VCaP (cell line): ENCODE measurements at regions not wholly inside any gene's neighbourhood (a gene's known extent, or its start where the extent isn't known, plus 50 kb on each side); places are given as distances from the start of the nearest gene placed in this dataset.

ENCODE experiments used
- H3K27ac ChIP-seq: fragments of 450-650 bp; 2 replicates; pipeline ENCODE4 v1.5.1; 2017
- TF ChIP-seq, protein P1 (sequence below): fragments of 450-650 bp; conservative IDR thresholded peaks from 2 replicates; pipeline ENCODE4 v1.5.1; 2017; ENCODE audit warnings: mild to moderate bottlenecking, moderate library complexity

GRCh38 chr1:22328331-22329147 lies 123.1 kb upstream of the ZBTB40 start:
- TF ChIP-seq, protein P1, sequence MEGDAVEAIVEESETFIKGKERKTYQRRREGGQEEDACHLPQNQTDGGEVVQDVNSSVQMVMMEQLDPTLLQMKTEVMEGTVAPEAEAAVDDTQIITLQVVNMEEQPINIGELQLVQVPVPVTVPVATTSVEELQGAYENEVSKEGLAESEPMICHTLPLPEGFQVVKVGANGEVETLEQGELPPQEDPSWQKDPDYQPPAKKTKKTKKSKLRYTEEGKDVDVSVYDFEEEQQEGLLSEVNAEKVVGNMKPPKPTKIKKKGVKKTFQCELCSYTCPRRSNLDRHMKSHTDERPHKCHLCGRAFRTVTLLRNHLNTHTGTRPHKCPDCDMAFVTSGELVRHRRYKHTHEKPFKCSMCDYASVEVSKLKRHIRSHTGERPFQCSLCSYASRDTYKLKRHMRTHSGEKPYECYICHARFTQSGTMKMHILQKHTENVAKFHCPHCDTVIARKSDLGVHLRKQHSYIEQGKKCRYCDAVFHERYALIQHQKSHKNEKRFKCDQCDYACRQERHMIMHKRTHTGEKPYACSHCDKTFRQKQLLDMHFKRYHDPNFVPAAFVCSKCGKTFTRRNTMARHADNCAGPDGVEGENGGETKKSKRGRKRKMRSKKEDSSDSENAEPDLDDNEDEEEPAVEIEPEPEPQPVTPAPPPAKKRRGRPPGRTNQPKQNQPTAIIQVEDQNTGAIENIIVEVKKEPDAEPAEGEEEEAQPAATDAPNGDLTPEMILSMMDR, result no peak

DNA sequence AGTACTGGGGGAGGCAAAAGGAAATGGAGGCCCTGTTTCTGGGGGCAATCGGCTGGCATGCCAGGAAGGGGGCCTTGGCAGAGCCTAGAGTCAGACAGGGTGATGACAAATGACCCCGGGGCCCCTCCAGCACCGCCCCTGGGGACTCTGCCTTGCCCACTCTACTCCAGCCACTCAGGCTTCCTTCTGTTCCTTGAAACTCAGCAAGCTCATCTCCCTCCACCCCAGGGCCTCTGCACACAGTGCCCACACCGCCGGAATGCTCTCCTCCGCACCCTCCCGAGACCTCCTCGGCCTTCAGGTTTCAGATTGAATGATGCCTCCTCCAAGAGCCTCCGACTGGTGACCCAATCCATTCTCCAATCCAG lies 122.5 kb upstream of the ZBTB40 start:
- no peak overlapping the region for H3K27ac ChIP-seq
- TF ChIP-seq, protein P1, result no peak

More at GRCh38 chr1:22328331-22329147, 123.1 kb upstream of the ZBTB40 start:
- no peak overlapping the region for H3K27ac ChIP-seq

GRCh38 chr1:22330092-22330759 lies 121.4 kb upstream of the ZBTB40 start:
- TF ChIP-seq, protein P1, result no peak

GRCh38 chr1:22330760-22331119 lies 120.9 kb upstream of the ZBTB40 start:
- no peak overlapping the region for H3K27ac ChIP-seq
- TF ChIP-seq, protein P1, result no peak

More at GRCh38 chr1:22330092-22330759, 121.4 kb upstream of the ZBTB40 start:
- no peak overlapping the region for H3K27ac ChIP-seq

DNA sequence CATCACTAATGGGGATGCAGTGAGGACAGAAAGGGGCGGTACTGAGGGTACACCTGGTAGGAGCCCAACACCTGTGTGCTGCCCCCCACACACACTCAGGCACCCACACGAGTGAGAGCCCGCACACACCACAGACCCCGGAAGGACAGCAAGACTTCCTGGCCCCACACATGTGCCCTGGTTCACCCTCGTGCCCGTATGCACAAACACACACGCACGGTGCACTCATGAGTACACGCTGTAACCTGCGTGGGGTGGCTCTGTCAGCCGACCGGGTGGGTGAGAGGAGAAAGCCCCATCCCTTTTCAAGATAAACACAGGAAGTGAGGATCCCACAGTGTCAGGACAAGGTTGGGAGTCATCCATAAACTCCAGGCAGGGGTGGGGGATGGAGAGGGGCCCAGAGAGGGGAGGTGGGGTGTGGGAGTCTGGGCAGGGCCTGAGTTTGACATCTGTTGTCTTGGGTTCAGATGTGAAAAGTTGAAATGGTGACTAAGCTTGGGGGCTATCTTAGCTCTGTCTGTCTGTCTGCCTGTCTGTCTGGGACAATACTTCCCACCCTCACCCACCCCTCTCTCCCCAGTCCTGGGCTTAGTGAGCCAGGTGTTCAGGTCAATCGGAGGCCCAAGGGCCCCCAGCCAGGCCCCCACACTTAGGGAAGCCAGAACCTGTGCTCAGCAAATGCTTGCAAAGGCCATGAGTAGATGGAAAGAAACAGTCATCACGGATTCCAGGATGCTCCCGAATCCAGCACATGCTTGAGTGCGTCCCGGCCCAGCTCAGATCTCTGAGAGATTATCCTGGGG lies 119.8 kb upstream of the ZBTB40 start:
- H3K27ac ChIP-seq, result no peak overlapping the region
- TF ChIP-seq, protein P1, result no peak

- TF ChIP-seq, protein P1, result no peak
- H3K27ac ChIP-seq, result no peak overlapping the region
These were observed 119.3 kb upstream of the ZBTB40 start for GRCh38 chr1:22332424-22332717.
